ENCODE measurements at regions not wholly inside any gene's neighbourhood (a gene's known extent, or its start where the extent isn't known, plus 50 kb on each side); places are given as distances from the start of the nearest gene placed in this dataset.

DNA sequence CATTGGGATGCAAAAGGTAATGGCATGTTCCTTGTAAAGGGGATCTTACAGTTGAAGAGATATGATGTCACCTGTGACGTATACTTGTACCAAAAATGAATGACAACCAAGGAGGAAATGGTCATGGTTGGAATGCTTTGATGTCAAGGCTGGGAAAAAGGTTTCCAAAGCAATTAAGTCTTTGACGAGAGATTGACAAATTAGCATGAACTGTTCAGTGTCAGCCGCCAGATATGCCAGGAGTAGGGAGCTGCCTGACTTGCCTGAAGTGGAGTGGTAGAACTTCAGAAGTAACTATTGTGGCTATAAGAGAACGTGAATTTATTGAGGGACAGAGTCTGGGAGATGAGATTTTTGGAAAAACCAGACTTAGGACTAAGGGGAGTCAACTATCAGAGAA lies 88.1 kb downstream of the SEPTIN7 start:
- TF ChIP-seq CTCF (IDR thresholded peaks at IDR 0.05; ENCODE audit: low read depth, low read length, poor library complexity, severe bottlenecking) (no peak), EZH2phosphoT487 (IDR thresholded peaks at IDR 0.05; ENCODE audit: borderline replicate concordance, low read length) (no peak)

Data from DOHH2 (cell line).